A673 (cell line): ENCODE measurements at regions not wholly inside any gene's neighbourhood (a gene's known extent, or its start where the extent isn't known, plus 50 kb on each side); places are given as distances from the start of the nearest gene placed in this dataset.

Experiments
- BruUV-seq: library from RNA; stranded (reverse); fragments of 400-500 nt; replicated peaks from 2 replicates; lab custom pipeline; 2021; lab: Mats Ljungman, UMichigan
- CTCF ChIA-PET: fragments of 300-600 bp; sonication (Branson Sonifier 250); formaldehyde crosslinking; loops from one replicate; lab custom pipeline; 2022; ENCODE audit warnings: antibody characterized with exemption; lab: Charles Lee
- POLR2A ChIA-PET: fragments of 300-600 bp; sonication (Branson Sonifier 250); formaldehyde crosslinking; loops from one replicate; lab custom pipeline; 2022; ENCODE audit warnings: antibody characterized with exemption; ENCODE audit not compliant: low non-redundant PET; lab: Charles Lee
- DNase-seq: peaks from one replicate; pipeline ENCODE4 v3.0.0-alpha.2; 2015; ENCODE audit warnings: low spot score
- H3K27ac ChIP-seq: fragments of 200-600 bp; sonication (generic); 2 replicates; pipeline ENCODE4 v1.5.1; 2016; ENCODE audit warnings: mixed run types, low read depth, mild to moderate bottlenecking, mixed read lengths, antibody characterized with exemption, low read length; ENCODE audit not compliant: poor library complexity, severe bottlenecking
- H3K27me3 ChIP-seq: fragments of 200-600 bp; sonication (generic); replicated peaks from 2 replicates; pipeline ENCODE4 v1.6.1; 2017; ENCODE audit warnings: mixed run types, low read depth, mild to moderate bottlenecking, mixed read lengths, antibody characterized with exemption, low read length; ENCODE audit not compliant: insufficient read depth, poor library complexity
- H3K36me3 ChIP-seq: fragments of 200-600 bp; sonication (generic); 2 replicates; pipeline ENCODE4 v1.6.1; 2016; ENCODE audit warnings: mixed run types, mild to moderate bottlenecking, mixed read lengths, antibody characterized with exemption, low read length; ENCODE audit not compliant: insufficient read depth, poor library complexity, severe bottlenecking
- H3K4me1 ChIP-seq: fragments of 200-600 bp; sonication (generic); 2 replicates; pipeline ENCODE4 v1.6.1; 2017; ENCODE audit warnings: mixed run types, mild to moderate bottlenecking, mixed read lengths, antibody characterized with exemption, low read length; ENCODE audit not compliant: insufficient read depth, poor library complexity, severe bottlenecking
- H3K4me3 ChIP-seq: fragments of 200-600 bp; sonication (generic); 2 replicates; pipeline ENCODE4 v1.5.1; 2016; ENCODE audit warnings: low read depth, mixed run types, mild to moderate bottlenecking, mixed read lengths, low read length; ENCODE audit not compliant: poor library complexity, severe bottlenecking
- H3K9me3 ChIP-seq: fragments of 200-600 bp; sonication (generic); 2 replicates; pipeline ENCODE4 v1.6.1; 2016; ENCODE audit warnings: mixed run types, low read depth, mild to moderate bottlenecking, mixed read lengths, antibody characterized with exemption, low read length; ENCODE audit not compliant: poor library complexity, severe bottlenecking
- CTCF ChIP-seq: fragments of 300-800, 200-600 bp; sonication (generic); conservative IDR thresholded peaks from 2 replicates; pipeline ENCODE4 v1.5.1; 2017; ENCODE audit warnings: low read depth, mild to moderate bottlenecking, antibody characterized with exemption, low read length, moderate library complexity, mixed read lengths
- EZH2 ChIP-seq: fragments of 200-600 bp; sonication (generic); IDR thresholded peaks from 2 replicates; pipeline ENCODE4 v1.6.1; 2017; ENCODE audit warnings: borderline replicate concordance, low read depth, mild to moderate bottlenecking, mixed read lengths, antibody characterized with exemption, low read length; ENCODE audit not compliant: poor library complexity, severe bottlenecking
- intact Hi-C: fragments of 100-400 bp; cut with micrococcal nuclease; formaldehyde crosslinking; loops from one replicate; pipeline ENCODE4 v1.10.0; 2022; ENCODE audit not compliant: unreplicated experiment

- BruUV-seq, result no TSS peak
- Histone ChIP-seq H3K27me3 (no peaks in the 10 kb centered on the region), H3K9me3 (no peaks in the 10 kb centered on the region), H3K4me1 (peaks cover 15% of the 10 kb centered on the region), H3K27ac (peak overlapping the region; percentile 74), H3K36me3 (no peaks in the 10 kb centered on the region), H3K4me3 (peak overlapping the region; percentile 42)
- peak; percentile 93 for DNase-seq
- POLR2A ChIA-PET, result interaction anchor here (0.6 kb wide), 1 partner anchor 66 kb away, joined by 4 read pairs; no protein-coding TSS in a partner anchor
- TF ChIP-seq CTCF (no peak), EZH2 (no peak)
- CTCF ChIA-PET, result no interaction called here
- intact Hi-C loops, result loop anchor here (2.0 to 5.0 kb wide), 2 partner anchors 64 kb away; no protein-coding TSS in a partner anchor
Observed at GRCh38 chr3:194070634-194071409, 65.1 kb upstream of the HES1 start.

- intact Hi-C loops, result loop anchor here (5.0 kb wide), 1 partner anchor 65 kb away; no protein-coding TSS in a partner anchor
- Histone ChIP-seq H3K4me3 (no peak overlapping the region), H3K9me3 (no peaks in the 10 kb centered on the region), H3K4me1 (peaks cover 15% of the 10 kb centered on the region), H3K27me3 (no peaks in the 10 kb centered on the region), H3K27ac (no peak overlapping the region), H3K36me3 (no peaks in the 10 kb centered on the region)
- ChIA-PET CTCF (interaction anchor here (0.6 kb wide), 1 partner anchor 63 kb away, joined by 3 read pairs; no protein-coding TSS in a partner anchor), POLR2A (interaction anchor here (0.5 to 0.8 kb wide), 2 partner anchors 63 to 1082 kb away, joined by 3 to 4 read pairs; no protein-coding TSS in a partner anchor)
- TF ChIP-seq EZH2 (no peak), CTCF (no peak)
- DNase-seq, result no peak
- no TSS peak for BruUV-seq
Observed at GRCh38 chr3:194072097-194072428, 63.9 kb upstream of the HES1 start.

GRCh38 chr3:194072691-194073279, 63.2 kb upstream of the HES1 start:
- ChIA-PET CTCF (no interaction called here), POLR2A (interaction anchor here (0.5 to 0.8 kb wide), 2 partner anchors 62 to 1081 kb away, joined by 3 to 4 read pairs; no protein-coding TSS in a partner anchor)
- no peak overlapping the region for H3K27ac ChIP-seq
- intact Hi-C loops, result loop anchor here (5.0 kb wide), 1 partner anchor 65 kb away; no protein-coding TSS in a partner anchor
- DNase-seq, result no peak
- no peaks in the 10 kb centered on the region for H3K9me3 ChIP-seq
- BruUV-seq, result no TSS peak
- TF ChIP-seq CTCF, result no peak
- TF ChIP-seq EZH2, result no peak
- H3K27me3 ChIP-seq, result no peaks in the 10 kb centered on the region
- peaks cover 15% of the 10 kb centered on the region for H3K4me1 ChIP-seq
- no peaks in the 10 kb centered on the region for H3K36me3 ChIP-seq
- no peak overlapping the region for H3K4me3 ChIP-seq
